ENCODE measurements at regions not wholly inside any gene's neighbourhood (a gene's known extent, or its start where the extent isn't known, plus 50 kb on each side); places are given as distances from the start of the nearest gene placed in this dataset.

- TF ChIP-seq NFE2L2 (conservative IDR thresholded peaks at IDR 0.05; ENCODE audit: low read length): no peak
- no peak for TF ChIP-seq REST (IDR thresholded peaks at IDR 0.05)
Measured at GRCh38 chr6:113642714-113643406, 214.3 kb upstream of the MARCKS start.

Measured in A549 (cell line).